Neutrophil (primary cell): ENCODE measurements at regions not wholly inside any gene's neighbourhood (a gene's known extent, or its start where the extent isn't known, plus 50 kb on each side); places are given as distances from the start of the nearest gene placed in this dataset.

Source experiments
- H3K27ac ChIP-seq: fragments of 200-600 bp; sonication (generic); 2 replicates; pipeline ENCODE4 v1.5.1; 2016; ENCODE audit warnings: mild to moderate bottlenecking, moderate library complexity
- H3K27me3 ChIP-seq: fragments of 200-600 bp; sonication (generic); 2 replicates; pipeline ENCODE4 v1.6.0; 2016; ENCODE audit warnings: mild to moderate bottlenecking
- H3K36me3 ChIP-seq: fragments of 200-600 bp; sonication (generic); 2 replicates; pipeline ENCODE4 v1.5.1; 2017
- H3K4me1 ChIP-seq, 2 experiments: fragments of 200-600 bp in 1 of 2; sonication (generic) in 1 of 2; 1 replicate in 1 of 2; 2 replicates in 1 of 2; pipeline versions ENCODE4 v1.5.1 to v1.6.1; 2013 to 2016; ENCODE audit warnings: low read depth in 1 of 2, low read length in 1 of 2, mild to moderate bottlenecking in 1 of 2, moderate library complexity in 1 of 2; ENCODE audit not compliant: control insufficient read depth in 1 of 2, insufficient read depth in 1 of 2
- H3K4me3 ChIP-seq, 2 experiments: fragments of 200-600 bp in 1 of 2; sonication (generic) in 1 of 2; 1 replicate in 1 of 2; 2 replicates in 1 of 2; pipeline ENCODE4 v1.5.1; 2013 to 2016; ENCODE audit warnings: low read depth in 1 of 2, low read length in 1 of 2, mild to moderate bottlenecking in 1 of 2, moderate library complexity in 1 of 2
- H3K9me3 ChIP-seq: fragments of 200-600 bp; sonication (generic); 2 replicates; pipeline ENCODE4 v1.5.1; 2016
- CTCF ChIP-seq: fragments of 200-600 bp; sonication (generic); IDR thresholded peaks from 2 replicates; pipeline ENCODE4 v1.5.1; 2016; ENCODE audit warnings: antibody characterized with exemption

GRCh38 chr9:26604076-26604662, 288.4 kb downstream of the CAAP1 start:
- TF ChIP-seq CTCF, result no peak

GRCh38 chr9:26603617-26604016, 289.0 kb downstream of the CAAP1 start:
- no peaks in the 10 kb centered on the region for H3K36me3 ChIP-seq
- H3K27ac ChIP-seq, result no peak overlapping the region
- no peak overlapping the region for H3K4me3 ChIP-seq
- no peaks in the 10 kb centered on the region for H3K9me3 ChIP-seq
- H3K4me1 ChIP-seq, result no peaks in the 10 kb centered on the region
- H3K27me3 ChIP-seq, result no peaks in the 10 kb centered on the region
- no peak for TF ChIP-seq CTCF

More at GRCh38 chr9:26604076-26604662, 288.4 kb downstream of the CAAP1 start:
- H3K36me3 ChIP-seq, result no peaks in the 10 kb centered on the region
- H3K27ac ChIP-seq, result no peak overlapping the region
- no peaks in the 10 kb centered on the region for H3K27me3 ChIP-seq
- H3K4me1 ChIP-seq, result no peaks in the 10 kb centered on the region
- H3K4me3 ChIP-seq, result no peak overlapping the region
- no peaks in the 10 kb centered on the region for H3K9me3 ChIP-seq

GRCh38 chr9:26597542-26598149, 295.0 kb downstream of the CAAP1 start:
- Histone ChIP-seq H3K4me3 (no peak overlapping the region), H3K27me3 (no peaks in the 10 kb centered on the region), H3K27ac (no peak overlapping the region), H3K9me3 (no peaks in the 10 kb centered on the region), H3K4me1 (no peaks in the 10 kb centered on the region), H3K36me3 (no peaks in the 10 kb centered on the region)
- no peak for TF ChIP-seq CTCF

GRCh38 chr9:26579056-26579455, 313.5 kb downstream of the CAAP1 start:
- Histone ChIP-seq H3K36me3 (no peaks in the 10 kb centered on the region), H3K27ac (no peak overlapping the region), H3K9me3 (no peaks in the 10 kb centered on the region), H3K27me3 (no peaks in the 10 kb centered on the region), H3K4me1 (no peaks in the 10 kb centered on the region), H3K4me3 (no peak overlapping the region)
- no peak for TF ChIP-seq CTCF

- Histone ChIP-seq H3K4me3 (no peak overlapping the region), H3K4me1 (no peaks in the 10 kb centered on the region), H3K27ac (no peak overlapping the region), H3K9me3 (no peaks in the 10 kb centered on the region), H3K27me3 (no peaks in the 10 kb centered on the region), H3K36me3 (no peaks in the 10 kb centered on the region)
- TF ChIP-seq CTCF, result no peak
Measured at GRCh38 chr9:26574898-26575440, 317.6 kb downstream of the CAAP1 start.
